ENCODE measurements at regions not wholly inside any gene's neighbourhood (a gene's known extent, or its start where the extent isn't known, plus 50 kb on each side); places are given as distances from the start of the nearest gene placed in this dataset.

DNA sequence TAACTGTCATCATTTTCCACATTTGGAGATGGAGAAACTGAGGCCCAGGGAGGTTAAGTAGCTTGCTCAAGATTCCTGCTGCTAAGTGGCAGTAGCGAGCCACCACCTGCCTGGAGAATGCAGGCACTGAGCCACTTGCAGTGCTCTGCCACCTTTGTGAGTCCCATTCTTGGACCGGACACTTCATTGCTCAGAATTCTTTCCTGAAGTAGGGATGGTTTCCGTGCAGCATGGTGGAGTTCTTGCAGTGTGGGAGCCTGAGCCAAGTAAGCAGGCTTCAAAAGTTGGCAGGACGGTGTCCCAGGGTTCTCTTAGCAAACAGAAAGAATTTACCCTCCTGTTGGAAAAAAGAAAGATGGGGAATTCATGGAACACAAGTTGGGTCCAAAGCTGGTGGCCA is 115.0 kb upstream of the MMADHC start:
- TF ChIP-seq, protein P1, sequence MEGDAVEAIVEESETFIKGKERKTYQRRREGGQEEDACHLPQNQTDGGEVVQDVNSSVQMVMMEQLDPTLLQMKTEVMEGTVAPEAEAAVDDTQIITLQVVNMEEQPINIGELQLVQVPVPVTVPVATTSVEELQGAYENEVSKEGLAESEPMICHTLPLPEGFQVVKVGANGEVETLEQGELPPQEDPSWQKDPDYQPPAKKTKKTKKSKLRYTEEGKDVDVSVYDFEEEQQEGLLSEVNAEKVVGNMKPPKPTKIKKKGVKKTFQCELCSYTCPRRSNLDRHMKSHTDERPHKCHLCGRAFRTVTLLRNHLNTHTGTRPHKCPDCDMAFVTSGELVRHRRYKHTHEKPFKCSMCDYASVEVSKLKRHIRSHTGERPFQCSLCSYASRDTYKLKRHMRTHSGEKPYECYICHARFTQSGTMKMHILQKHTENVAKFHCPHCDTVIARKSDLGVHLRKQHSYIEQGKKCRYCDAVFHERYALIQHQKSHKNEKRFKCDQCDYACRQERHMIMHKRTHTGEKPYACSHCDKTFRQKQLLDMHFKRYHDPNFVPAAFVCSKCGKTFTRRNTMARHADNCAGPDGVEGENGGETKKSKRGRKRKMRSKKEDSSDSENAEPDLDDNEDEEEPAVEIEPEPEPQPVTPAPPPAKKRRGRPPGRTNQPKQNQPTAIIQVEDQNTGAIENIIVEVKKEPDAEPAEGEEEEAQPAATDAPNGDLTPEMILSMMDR (conservative IDR thresholded peaks at IDR 0.05), result no peak
- TF ChIP-seq EZH2 (IDR thresholded peaks at IDR 0.05; ENCODE audit: low read depth), result no peak

All from PC-9 (cell line).